ENCODE measurements at regions not wholly inside any gene's neighbourhood (a gene's known extent, or its start where the extent isn't known, plus 50 kb on each side); places are given as distances from the start of the nearest gene placed in this dataset.

GRCh38 chr2:129004940-129005490 is 686.3 kb upstream of the HS6ST1 start:
- H3K9me3 ChIP-seq = no peaks in the 10 kb centered on the region
- no peak overlapping the region for H3K27ac ChIP-seq
- no peak for TF ChIP-seq CTCF (IDR thresholded peaks at IDR 0.05)
- H3K4me3 ChIP-seq (ENCODE audit: low read depth in 1 of 2, low read length in 1 of 2) = no peak overlapping the region
- no peaks in the 10 kb centered on the region for H3K36me3 ChIP-seq
- no peaks in the 10 kb centered on the region for H3K27me3 ChIP-seq
- H3K4me1 ChIP-seq (ENCODE audit: control insufficient read depth in 1 of 2, insufficient read depth in 1 of 2, low read depth in 1 of 2, low read length in 1 of 2) = no peaks in the 10 kb centered on the region

- no peaks in the 10 kb centered on the region for H3K4me1 ChIP-seq (ENCODE audit: control insufficient read depth in 1 of 2, insufficient read depth in 1 of 2, low read depth in 1 of 2, low read length in 1 of 2)
- no peaks in the 10 kb centered on the region for H3K9me3 ChIP-seq
- H3K27ac ChIP-seq = no peak overlapping the region
- H3K27me3 ChIP-seq = no peaks in the 10 kb centered on the region
- H3K4me3 ChIP-seq (ENCODE audit: low read depth in 1 of 2, low read length in 1 of 2) = no peak overlapping the region
- H3K36me3 ChIP-seq = no peaks in the 10 kb centered on the region
- TF ChIP-seq CTCF (IDR thresholded peaks at IDR 0.05) = no peak
Observed at GRCh38 chr2:129006135-129006886, 687.6 kb upstream of the HS6ST1 start.

- Histone ChIP-seq H3K27me3 (no peaks in the 10 kb centered on the region), H3K36me3 (no peaks in the 10 kb centered on the region), H3K9me3 (no peaks in the 10 kb centered on the region), H3K4me1 (ENCODE audit: control insufficient read depth in 1 of 2, insufficient read depth in 1 of 2, low read depth in 1 of 2, low read length in 1 of 2) (no peaks in the 10 kb centered on the region), H3K27ac (no peak overlapping the region), H3K4me3 (ENCODE audit: low read depth in 1 of 2, low read length in 1 of 2) (no peak overlapping the region)
- no peak for TF ChIP-seq CTCF (IDR thresholded peaks at IDR 0.05)
Observed at GRCh38 chr2:129006901-129007300, 688.2 kb upstream of the HS6ST1 start.

GRCh38 chr2:129008055-129008880 is 689.6 kb upstream of the HS6ST1 start:
- Histone ChIP-seq H3K4me1 (ENCODE audit: control insufficient read depth in 1 of 2, insufficient read depth in 1 of 2, low read depth in 1 of 2, low read length in 1 of 2) (no peaks in the 10 kb centered on the region), H3K27ac (no peak overlapping the region), H3K9me3 (no peaks in the 10 kb centered on the region), H3K4me3 (ENCODE audit: low read depth in 1 of 2, low read length in 1 of 2) (no peak overlapping the region), H3K27me3 (no peaks in the 10 kb centered on the region), H3K36me3 (no peaks in the 10 kb centered on the region)
- TF ChIP-seq CTCF (IDR thresholded peaks at IDR 0.05) = no peak

GRCh38 chr2:129008881-129009554 is 690.4 kb upstream of the HS6ST1 start:
- Histone ChIP-seq H3K27ac (no peak overlapping the region), H3K4me3 (ENCODE audit: low read depth in 1 of 2, low read length in 1 of 2) (no peak overlapping the region), H3K27me3 (no peaks in the 10 kb centered on the region), H3K36me3 (no peaks in the 10 kb centered on the region), H3K9me3 (no peaks in the 10 kb centered on the region), H3K4me1 (ENCODE audit: control insufficient read depth in 1 of 2, insufficient read depth in 1 of 2, low read depth in 1 of 2, low read length in 1 of 2) (no peaks in the 10 kb centered on the region)
- TF ChIP-seq CTCF (IDR thresholded peaks at IDR 0.05) = no peak
